Omental fat pad (tissue), 3 donors: ENCODE measurements at regions not wholly inside any gene's neighbourhood (a gene's known extent, or its start where the extent isn't known, plus 50 kb on each side); places are given as distances from the start of the nearest gene placed in this dataset.

Experiments used
- ATAC-seq: fragments of 150-250 bp; one replicate; pipeline ENCODE4 v1.9.1; 2016; ENCODE audit warnings: mild to moderate bottlenecking, moderate library complexity; ENCODE audit not compliant: low FRiP score
- DNase-seq: peaks from one replicate; pipeline ENCODE4 v3.0.0-alpha.2; 2019; ENCODE audit warnings: low spot score
- CTCF ChIP-seq, 3 donors: fragments of 450-650 bp; IDR thresholded peaks; one replicate each; pipeline ENCODE4 v1.5.1; 2016 to 2017; ENCODE audit warnings: antibody characterized with exemption in 3 of 3, mild to moderate bottlenecking in 3 of 3, moderate library complexity in 2 of 3

- no peak for DNase-seq
- TF ChIP-seq CTCF (IDR thresholded peaks at IDR 0.05) = no peak
- no peak for ATAC-seq
These were observed 329.3 kb upstream of the NOCT start for GRCh38 chr4:138686106-138686835.

GRCh38 chr4:138685316-138685715 is 330.3 kb upstream of the NOCT start:
- DNase-seq = no peak
- no peak for ATAC-seq
- no peak for TF ChIP-seq CTCF (IDR thresholded peaks at IDR 0.05)

- DNase-seq (peak; percentile 85), ATAC-seq (peak; percentile 61)
- peak in 2 of 3 donors; percentile 45 to 95 for TF ChIP-seq CTCF (IDR thresholded peaks at IDR 0.05)
These were observed 334.5 kb upstream of the NOCT start for GRCh38 chr4:138680989-138681604.

- no peak for DNase-seq
- TF ChIP-seq CTCF (IDR thresholded peaks at IDR 0.05) = no peak
- ATAC-seq = no peak
These were observed 335.3 kb upstream of the NOCT start for GRCh38 chr4:138680256-138680655.

GRCh38 chr4:138678985-138679746 is 336.4 kb upstream of the NOCT start:
- TF ChIP-seq CTCF (IDR thresholded peaks at IDR 0.05) = no peak
- no peak for DNase-seq
- no peak for ATAC-seq

GRCh38 chr4:138677748-138678147 is 337.8 kb upstream of the NOCT start:
- DNase-seq (no peak), ATAC-seq (no peak)
- no peak for TF ChIP-seq CTCF (IDR thresholded peaks at IDR 0.05)
